Neural cell (in vitro differentiated cells): ENCODE measurements at regions not wholly inside any gene's neighbourhood (a gene's known extent, or its start where the extent isn't known, plus 50 kb on each side); places are given as distances from the start of the nearest gene placed in this dataset.

Experiments used
- H2AFZ ChIP-seq: fragments of 200-600, 300-800 bp; sonication (generic), shearing (Covaris generic); 2 replicates; pipeline ENCODE4 v1.6.0; 2014; ENCODE audit warnings: low read depth, mild to moderate bottlenecking, antibody characterized with exemption, low read length, moderate library complexity
- H3F3A ChIP-seq: fragments of 200-600 bp; shearing (Covaris generic); 2 replicates; pipeline ENCODE4 v1.6.1; 2016; ENCODE audit warnings: mild to moderate bottlenecking, moderate library complexity, mixed read lengths, antibody characterized with exemption, low read length; ENCODE audit not compliant: insufficient read depth, poor library complexity, severe bottlenecking
- H3K27ac ChIP-seq: fragments of 200-600, 300-800 bp; sonication (generic), shearing (Covaris generic); 2 replicates; pipeline ENCODE4 v1.5.1; 2014; ENCODE audit warnings: mild to moderate bottlenecking, low read length, moderate library complexity
- H3K27me3 ChIP-seq: fragments of 300-800, 200-600 bp; sonication (generic), shearing (Covaris generic); 2 replicates; pipeline ENCODE4 v1.6.0; 2014; ENCODE audit warnings: mild to moderate bottlenecking, low read depth, low read length, moderate library complexity; ENCODE audit not compliant: insufficient read depth
- H3K36me3 ChIP-seq: fragments of 300-800, 200-600 bp; sonication (generic), shearing (Covaris generic); 2 replicates; pipeline ENCODE4 v1.5.1; 2014; ENCODE audit warnings: mild to moderate bottlenecking, antibody characterized with exemption, low read length, moderate library complexity; ENCODE audit not compliant: insufficient read depth
- H3K4me2 ChIP-seq: fragments of 300-800, 200-600 bp; sonication (generic), shearing (Covaris generic); 2 replicates; pipeline ENCODE4 v1.6.0; 2014; ENCODE audit warnings: mild to moderate bottlenecking, low read length
- H3K4me3 ChIP-seq: fragments of 300-800, 200-600 bp; sonication (generic), shearing (Covaris generic); 2 replicates; pipeline ENCODE4 v1.5.1; 2014; ENCODE audit warnings: mild to moderate bottlenecking, low read length, moderate library complexity
- H3K79me2 ChIP-seq: fragments of 200-600 bp; shearing (Covaris generic); replicated peaks from 2 replicates; pipeline ENCODE4 v1.6.0; 2014; ENCODE audit warnings: mild to moderate bottlenecking, low read length, moderate library complexity; ENCODE audit not compliant: insufficient read depth
- H3K9ac ChIP-seq: fragments of 300-800, 200-600 bp; sonication (generic), shearing (Covaris generic); 2 replicates; pipeline ENCODE4 v1.6.1; 2016; ENCODE audit warnings: mild to moderate bottlenecking, low read length, mixed read lengths
- H3K9me2 ChIP-seq: fragments of 200-600 bp; shearing (Covaris generic); 2 replicates; pipeline ENCODE4 v1.6.1; 2016; ENCODE audit warnings: mild to moderate bottlenecking, low read length, mixed read lengths; ENCODE audit not compliant: insufficient read depth
- H3K9me3 ChIP-seq: fragments of 200-600, 300-800 bp; sonication (generic), shearing (Covaris generic); 2 replicates; pipeline ENCODE4 v1.6.1; 2016; ENCODE audit warnings: mild to moderate bottlenecking, mixed run types, low read length, moderate library complexity, mixed read lengths
- H4K20me1 ChIP-seq: fragments of 200-600 bp; shearing (Covaris generic); 2 replicates; pipeline ENCODE4 v1.6.1; 2016; ENCODE audit warnings: mild to moderate bottlenecking, mixed run types; ENCODE audit not compliant: insufficient read depth
- CTCF ChIP-seq: fragments of 450-650 bp; IDR thresholded peaks from 2 replicates; pipeline ENCODE4 v1.5.1; 2014; ENCODE audit warnings: antibody characterized with exemption, mild to moderate bottlenecking, moderate library complexity; ENCODE audit not compliant: poor library complexity, severe bottlenecking
- EP300 ChIP-seq: fragments of 450-650 bp; conservative IDR thresholded peaks from 2 replicates; pipeline ENCODE4 v1.6.1; 2014; ENCODE audit warnings: antibody characterized with exemption, mild to moderate bottlenecking, moderate library complexity; ENCODE audit not compliant: poor library complexity, severe bottlenecking
- EZH2 ChIP-seq: fragments of 200-600, 300-800 bp; shearing (Covaris generic), sonication (generic); IDR thresholded peaks from 2 replicates; pipeline ENCODE4 v1.6.1; 2014; ENCODE audit warnings: antibody characterized with exemption, low read length, borderline replicate concordance, mild to moderate bottlenecking; ENCODE audit not compliant: insufficient read depth, poor library complexity, severe bottlenecking
- MXI1 ChIP-seq: fragments of 450-650 bp; conservative IDR thresholded peaks from 2 replicates; pipeline ENCODE4 v1.6.1; 2014; ENCODE audit warnings: antibody characterized with exemption, mild to moderate bottlenecking; ENCODE audit not compliant: poor library complexity, severe bottlenecking
- POLR2AphosphoS5 ChIP-seq: IDR thresholded peaks from 2 replicates; pipeline ENCODE4 v1.6.1; 2012
- RAD21 ChIP-seq: fragments of 450-650 bp; conservative IDR thresholded peaks from 2 replicates; pipeline ENCODE4 v1.6.1; 2014; ENCODE audit warnings: antibody characterized with exemption, mild to moderate bottlenecking, moderate library complexity
- REST ChIP-seq: IDR thresholded peaks from 2 replicates; pipeline ENCODE4 v1.6.1; 2012; ENCODE audit warnings: borderline replicate concordance
- SMC3 ChIP-seq: fragments of 450-650 bp; conservative IDR thresholded peaks from 2 replicates; pipeline ENCODE4 v1.6.1; 2014; ENCODE audit warnings: antibody characterized with exemption, mild to moderate bottlenecking, moderate library complexity; ENCODE audit not compliant: poor library complexity
- TAF1 ChIP-seq: IDR thresholded peaks from 2 replicates; pipeline ENCODE4 v1.6.1; 2012; ENCODE audit warnings: low read depth

GRCh38 chr4:18105030-18106011 lies 83.8 kb upstream of the LCORL start:
- Histone ChIP-seq H3K27me3 (no peaks in the 10 kb centered on the region), H2AFZ (no peak overlapping the region), H3K79me2 (no peaks in the 10 kb centered on the region), H3F3A (no peaks in the 10 kb centered on the region), H3K4me3 (no peak overlapping the region), H3K9ac (no peak overlapping the region), H3K36me3 (no peaks in the 10 kb centered on the region), H4K20me1 (no peaks in the 10 kb centered on the region), H3K9me3 (no peaks in the 10 kb centered on the region), H3K27ac (no peak overlapping the region), H3K9me2 (no peaks in the 10 kb centered on the region), H3K4me2 (no peak overlapping the region)
- TF ChIP-seq TAF1, result no peak
- no peak for TF ChIP-seq RAD21
- TF ChIP-seq EZH2, result no peak
- TF ChIP-seq CTCF, result no peak
- no peak for TF ChIP-seq REST
- TF ChIP-seq SMC3, result no peak
- no peak for TF ChIP-seq POLR2AphosphoS5
- no peak for TF ChIP-seq MXI1
- no peak for TF ChIP-seq EP300

GRCh38 chr4:18103876-18104605 lies 82.5 kb upstream of the LCORL start:
- no peak for TF ChIP-seq REST
- TF ChIP-seq CTCF, result no peak
- TF ChIP-seq SMC3, result no peak
- TF ChIP-seq EP300, result no peak
- no peak for TF ChIP-seq RAD21
- no peak for TF ChIP-seq EZH2
- no peak for TF ChIP-seq POLR2AphosphoS5
- TF ChIP-seq TAF1, result no peak
- TF ChIP-seq MXI1, result no peak
- no peak overlapping the region for H3K4me3 ChIP-seq
- H3K4me2 ChIP-seq, result no peak overlapping the region
- no peak overlapping the region for H2AFZ ChIP-seq
- H3K9me2 ChIP-seq, result no peaks in the 10 kb centered on the region
- no peaks in the 10 kb centered on the region for H3K79me2 ChIP-seq
- H3K27ac ChIP-seq, result no peak overlapping the region
- H3F3A ChIP-seq, result no peaks in the 10 kb centered on the region
- no peaks in the 10 kb centered on the region for H3K36me3 ChIP-seq
- no peaks in the 10 kb centered on the region for H3K9me3 ChIP-seq
- H3K27me3 ChIP-seq, result no peaks in the 10 kb centered on the region
- no peaks in the 10 kb centered on the region for H4K20me1 ChIP-seq
- no peak overlapping the region for H3K9ac ChIP-seq
